ENCODE measurements at regions not wholly inside any gene's neighbourhood (a gene's known extent, or its start where the extent isn't known, plus 50 kb on each side); places are given as distances from the start of the nearest gene placed in this dataset.

DNA sequence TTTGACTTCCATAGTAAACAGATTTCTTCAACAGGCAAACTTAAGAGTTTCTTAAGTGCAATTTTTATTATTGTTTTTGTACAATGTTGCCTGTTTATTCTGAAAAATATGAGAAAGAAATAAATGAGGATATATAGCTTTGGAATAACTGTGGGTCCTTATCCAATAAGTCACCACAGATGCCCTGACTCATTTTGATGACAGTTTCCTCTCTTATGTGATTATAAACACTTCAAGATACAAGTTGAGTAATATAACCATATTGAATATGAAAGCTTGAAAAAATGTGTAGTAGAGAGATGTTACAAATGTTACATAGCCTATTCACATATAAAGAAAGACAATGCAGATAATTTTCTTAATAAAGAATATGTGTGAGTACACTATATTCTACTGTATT is 931.6 kb downstream of the RAPGEF2 start:
- no peak for TF ChIP-seq CTCF (IDR thresholded peaks at IDR 0.05)
- no peak for TF ChIP-seq POLR2A (IDR thresholded peaks at IDR 0.05)
- no peak for TF ChIP-seq EP300 (IDR thresholded peaks at IDR 0.05)
- no peak for TF ChIP-seq POLR2AphosphoS5 (IDR thresholded peaks at IDR 0.05)

All from sigmoid colon (tissue), 4 donors.